PC-3 (cell line): ENCODE measurements at regions not wholly inside any gene's neighbourhood (a gene's known extent, or its start where the extent isn't known, plus 50 kb on each side); places are given as distances from the start of the nearest gene placed in this dataset.

ENCODE experiments used
- EZH2 ChIP-seq: fragments of 300-600 bp; sonication (generic); IDR thresholded peaks from one replicate; pipeline ENCODE4 v1.6.1; 2017; ENCODE audit warnings: antibody characterized with exemption, mild to moderate bottlenecking, low read length; ENCODE audit not compliant: unreplicated experiment
- EZH2phosphoT487 ChIP-seq: fragments of 300-600 bp; sonication (generic); IDR thresholded peaks from 2 replicates; pipeline ENCODE4 v1.6.1; 2018; ENCODE audit warnings: mild to moderate bottlenecking, antibody characterized with exemption, low read length, borderline replicate concordance
- TF ChIP-seq, protein P1 (sequence below): fragments of 300-600 bp; sonication (generic); conservative IDR thresholded peaks from 2 replicates; pipeline ENCODE4 v1.5.1; 2017; ENCODE audit warnings: antibody characterized with exemption, low read depth, mild to moderate bottlenecking, low read length

- TF ChIP-seq, protein P1, sequence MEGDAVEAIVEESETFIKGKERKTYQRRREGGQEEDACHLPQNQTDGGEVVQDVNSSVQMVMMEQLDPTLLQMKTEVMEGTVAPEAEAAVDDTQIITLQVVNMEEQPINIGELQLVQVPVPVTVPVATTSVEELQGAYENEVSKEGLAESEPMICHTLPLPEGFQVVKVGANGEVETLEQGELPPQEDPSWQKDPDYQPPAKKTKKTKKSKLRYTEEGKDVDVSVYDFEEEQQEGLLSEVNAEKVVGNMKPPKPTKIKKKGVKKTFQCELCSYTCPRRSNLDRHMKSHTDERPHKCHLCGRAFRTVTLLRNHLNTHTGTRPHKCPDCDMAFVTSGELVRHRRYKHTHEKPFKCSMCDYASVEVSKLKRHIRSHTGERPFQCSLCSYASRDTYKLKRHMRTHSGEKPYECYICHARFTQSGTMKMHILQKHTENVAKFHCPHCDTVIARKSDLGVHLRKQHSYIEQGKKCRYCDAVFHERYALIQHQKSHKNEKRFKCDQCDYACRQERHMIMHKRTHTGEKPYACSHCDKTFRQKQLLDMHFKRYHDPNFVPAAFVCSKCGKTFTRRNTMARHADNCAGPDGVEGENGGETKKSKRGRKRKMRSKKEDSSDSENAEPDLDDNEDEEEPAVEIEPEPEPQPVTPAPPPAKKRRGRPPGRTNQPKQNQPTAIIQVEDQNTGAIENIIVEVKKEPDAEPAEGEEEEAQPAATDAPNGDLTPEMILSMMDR = no peak
- TF ChIP-seq EZH2 (no peak), EZH2phosphoT487 (no peak)
Measured at GRCh38 chr3:170751083-170751898, 118.7 kb downstream of the RPL22L1 start.
